ENCODE measurements at regions not wholly inside any gene's neighbourhood (a gene's known extent, or its start where the extent isn't known, plus 50 kb on each side); places are given as distances from the start of the nearest gene placed in this dataset.
A peak's percentile ranks its signal among the peaks of the same experiment; 100 is the strongest.

DNA sequence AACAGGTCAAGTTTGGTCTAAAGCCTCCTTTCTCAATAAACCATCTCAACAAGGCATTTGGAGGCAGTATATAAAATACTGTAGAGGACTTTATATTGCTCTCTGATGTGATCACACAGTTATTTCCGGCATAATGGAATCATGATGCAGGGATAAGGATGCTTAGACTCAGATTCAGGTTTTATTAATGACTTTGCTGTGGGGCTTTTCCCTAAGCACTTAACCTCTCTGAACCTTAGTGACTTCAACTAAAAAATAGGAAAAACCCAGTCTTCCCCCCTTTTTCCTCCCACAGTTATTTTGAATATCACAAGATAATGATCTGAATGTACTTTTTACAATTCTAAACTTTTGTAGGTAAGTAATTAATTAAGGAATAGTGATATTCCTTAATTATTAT, 94.8 kb upstream of the TENM4 start:
- DNase-seq: no peak
- no peak overlapping the region for H3K4me3 Mint-ChIP-seq
- no peaks in the 10 kb centered on the region for H3K9me3 Mint-ChIP-seq
- no peaks in the 10 kb centered on the region for H3K36me3 Mint-ChIP-seq (ENCODE audit: low read depth)
- TF ChIP-seq, protein P1, sequence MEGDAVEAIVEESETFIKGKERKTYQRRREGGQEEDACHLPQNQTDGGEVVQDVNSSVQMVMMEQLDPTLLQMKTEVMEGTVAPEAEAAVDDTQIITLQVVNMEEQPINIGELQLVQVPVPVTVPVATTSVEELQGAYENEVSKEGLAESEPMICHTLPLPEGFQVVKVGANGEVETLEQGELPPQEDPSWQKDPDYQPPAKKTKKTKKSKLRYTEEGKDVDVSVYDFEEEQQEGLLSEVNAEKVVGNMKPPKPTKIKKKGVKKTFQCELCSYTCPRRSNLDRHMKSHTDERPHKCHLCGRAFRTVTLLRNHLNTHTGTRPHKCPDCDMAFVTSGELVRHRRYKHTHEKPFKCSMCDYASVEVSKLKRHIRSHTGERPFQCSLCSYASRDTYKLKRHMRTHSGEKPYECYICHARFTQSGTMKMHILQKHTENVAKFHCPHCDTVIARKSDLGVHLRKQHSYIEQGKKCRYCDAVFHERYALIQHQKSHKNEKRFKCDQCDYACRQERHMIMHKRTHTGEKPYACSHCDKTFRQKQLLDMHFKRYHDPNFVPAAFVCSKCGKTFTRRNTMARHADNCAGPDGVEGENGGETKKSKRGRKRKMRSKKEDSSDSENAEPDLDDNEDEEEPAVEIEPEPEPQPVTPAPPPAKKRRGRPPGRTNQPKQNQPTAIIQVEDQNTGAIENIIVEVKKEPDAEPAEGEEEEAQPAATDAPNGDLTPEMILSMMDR (IDR thresholded peaks at IDR 0.05): no peak
- H3K27ac Mint-ChIP-seq: no peak overlapping the region
- no peaks in the 10 kb centered on the region for H3K4me1 Mint-ChIP-seq
- H3K27me3 Mint-ChIP-seq (ENCODE audit: low read depth, poor library complexity): peaks cover 14% of the 10 kb centered on the region

DNA sequence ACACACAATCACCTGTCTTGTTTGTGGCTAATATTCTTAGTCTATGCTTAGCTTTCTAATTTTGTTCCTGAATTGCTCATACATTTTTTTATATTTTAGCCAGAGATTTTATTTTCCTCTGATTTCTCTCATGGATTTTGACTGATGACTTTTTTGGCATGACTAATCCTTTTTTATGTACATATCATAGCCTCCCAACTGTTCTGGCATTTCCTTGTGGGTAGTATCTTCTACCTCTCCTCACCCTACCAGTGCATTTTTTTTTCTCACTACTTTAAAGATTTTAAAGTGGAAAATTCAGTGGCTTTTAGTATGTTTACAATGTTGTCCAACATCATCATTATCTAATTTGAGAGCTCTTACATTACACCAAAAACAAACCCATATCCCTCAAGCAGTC, 84.4 kb upstream of the TENM4 start:
- DNase-seq: no peak
- Mint-ChIP-seq H3K9me3 (no peaks in the 10 kb centered on the region), H3K4me3 (no peak overlapping the region), H3K27me3 (ENCODE audit: low read depth, poor library complexity) (no peaks in the 10 kb centered on the region), H3K36me3 (ENCODE audit: low read depth) (no peaks in the 10 kb centered on the region), H3K4me1 (peaks cover 11% of the 10 kb centered on the region), H3K27ac (no peak overlapping the region)
- TF ChIP-seq, protein P1 (IDR thresholded peaks at IDR 0.05): no peak

DNA sequence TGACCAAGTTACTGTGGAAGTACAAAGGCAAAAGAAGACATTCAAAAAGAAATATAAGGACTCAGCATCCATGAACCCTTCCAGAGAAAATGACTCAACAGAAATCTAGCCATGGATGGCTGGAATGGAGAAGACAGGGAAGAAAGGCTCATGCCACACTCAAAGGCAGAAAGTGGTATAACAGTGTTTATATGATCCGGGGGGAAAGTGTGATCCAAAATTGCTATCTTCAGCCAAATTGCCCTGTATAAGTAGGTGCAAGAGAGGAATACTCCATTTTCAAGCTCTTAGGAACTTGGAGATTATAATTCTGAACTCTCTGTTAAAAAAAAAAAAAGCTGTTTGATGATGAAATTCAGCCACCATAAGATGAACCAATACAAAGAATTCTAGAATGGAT, 81.8 kb upstream of the TENM4 start:
- no peak for DNase-seq
- Mint-ChIP-seq H3K4me3 (no peak overlapping the region), H3K4me1 (peaks cover 13% of the 10 kb centered on the region), H3K27me3 (ENCODE audit: low read depth, poor library complexity) (no peaks in the 10 kb centered on the region), H3K27ac (no peak overlapping the region), H3K36me3 (ENCODE audit: low read depth) (no peaks in the 10 kb centered on the region), H3K9me3 (no peaks in the 10 kb centered on the region)
- TF ChIP-seq, protein P1 (IDR thresholded peaks at IDR 0.05): no peak

DNA sequence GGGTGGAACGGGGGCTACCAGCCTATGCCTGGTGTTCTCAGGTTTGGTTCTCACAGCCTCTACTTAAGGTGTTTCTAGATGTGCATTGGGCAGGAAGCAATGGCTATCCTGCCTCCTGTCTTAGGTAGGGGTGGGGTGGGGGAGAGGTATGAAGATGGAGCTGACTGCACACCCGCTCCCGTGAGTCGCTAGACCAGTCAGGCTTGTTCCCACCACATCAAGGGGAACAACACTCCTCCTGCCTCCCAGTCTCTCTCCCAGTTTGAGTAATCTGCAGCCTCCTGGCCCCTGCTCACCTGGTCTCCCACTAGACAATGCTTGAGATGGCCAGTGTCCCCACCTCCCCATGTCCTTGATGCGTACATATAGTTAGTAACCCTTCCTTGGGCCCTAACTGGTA, 79.3 kb upstream of the TENM4 start:
- DNase-seq: no peak
- TF ChIP-seq, protein P1 (IDR thresholded peaks at IDR 0.05): no peak

DNA sequence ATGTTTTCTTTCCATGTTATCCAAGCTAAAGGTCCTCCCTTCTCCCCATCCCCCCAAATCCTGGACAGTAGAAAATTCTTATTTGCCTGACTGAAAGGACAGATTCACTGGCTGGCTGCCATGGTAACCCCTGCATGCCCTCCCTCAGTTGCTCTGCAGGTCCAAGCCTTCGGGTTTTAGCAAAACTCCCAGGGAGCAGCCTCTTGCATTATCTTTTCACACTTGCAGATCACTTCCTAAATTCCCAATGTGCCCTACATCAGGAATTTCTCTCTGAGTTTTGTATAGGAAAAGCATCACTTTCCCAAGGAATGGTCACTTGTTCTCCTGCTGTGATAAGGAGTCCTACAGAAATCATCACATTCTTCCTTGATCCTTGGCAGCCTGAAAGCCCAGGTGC, 75.0 kb upstream of the TENM4 start:
- Mint-ChIP-seq H3K9me3 (peaks cover 13% of the 10 kb centered on the region), H3K4me1 (peaks cover 48% of the 10 kb centered on the region), H3K27me3 (ENCODE audit: low read depth, poor library complexity) (peaks cover 7% of the 10 kb centered on the region), H3K36me3 (ENCODE audit: low read depth) (no peaks in the 10 kb centered on the region), H3K27ac (no peak overlapping the region), H3K4me3 (no peak overlapping the region)
- DNase-seq: no peak
- TF ChIP-seq, protein P1 (IDR thresholded peaks at IDR 0.05): no peak

More for the DNA sequence above, 79.3 kb upstream of the TENM4 start:
- H3K9me3 Mint-ChIP-seq: peaks cover 12% of the 10 kb centered on the region
- H3K27ac Mint-ChIP-seq: peak overlapping the region; percentile 20
- no peak overlapping the region for H3K4me3 Mint-ChIP-seq
- H3K4me1 Mint-ChIP-seq: peaks cover 33% of the 10 kb centered on the region
- no peaks in the 10 kb centered on the region for H3K36me3 Mint-ChIP-seq (ENCODE audit: low read depth)
- peaks cover 4% of the 10 kb centered on the region for H3K27me3 Mint-ChIP-seq (ENCODE audit: low read depth, poor library complexity)

DNA sequence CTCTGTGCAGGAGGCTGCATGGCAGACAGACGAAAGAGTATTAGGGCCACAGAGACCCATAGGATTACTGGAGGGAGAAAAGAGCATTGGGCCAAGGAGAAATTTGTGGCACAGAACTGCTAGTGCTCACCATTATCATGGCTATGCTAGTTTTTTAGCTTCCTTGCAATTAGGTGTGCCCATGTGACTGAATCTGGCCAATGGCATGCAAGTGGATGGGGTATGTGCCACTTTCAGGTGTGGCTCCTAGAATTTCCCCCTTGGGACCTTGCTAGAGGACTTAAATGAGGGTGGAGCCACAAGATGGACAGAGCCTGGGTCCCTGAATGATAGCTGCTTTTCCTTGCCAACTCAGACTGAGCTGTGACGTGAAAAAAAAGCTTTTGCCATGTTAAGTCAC, 73.9 kb upstream of the TENM4 start:
- Mint-ChIP-seq H3K27me3 (ENCODE audit: low read depth, poor library complexity) (peaks cover 7% of the 10 kb centered on the region), H3K4me3 (no peak overlapping the region), H3K36me3 (ENCODE audit: low read depth) (no peaks in the 10 kb centered on the region), H3K4me1 (peaks cover 51% of the 10 kb centered on the region), H3K27ac (no peak overlapping the region), H3K9me3 (peaks cover 13% of the 10 kb centered on the region)
- no peak for DNase-seq
- TF ChIP-seq, protein P1 (IDR thresholded peaks at IDR 0.05): no peak

Data from nephron progenitor cell (in vitro differentiated cells).